ENCODE measurements at regions not wholly inside any gene's neighbourhood (a gene's known extent, or its start where the extent isn't known, plus 50 kb on each side); places are given as distances from the start of the nearest gene placed in this dataset.

GRCh38 chr12:89946518-89947135, 238.0 kb upstream of the ATP2B1 start:
- DNase-seq = no peak

GRCh38 chr12:89945123-89945522, 236.5 kb upstream of the ATP2B1 start:
- no peak for DNase-seq

- DNase-seq = no peak
These were observed 234.8 kb upstream of the ATP2B1 start for GRCh38 chr12:89943463-89943862.

GRCh38 chr12:89941436-89941835, 232.8 kb upstream of the ATP2B1 start:
- no peak for DNase-seq

GRCh38 chr12:89939522-89940215, 231.0 kb upstream of the ATP2B1 start:
- DNase-seq = no peak

- no peak for DNase-seq
These were observed 228.0 kb upstream of the ATP2B1 start for GRCh38 chr12:89936631-89937030.

- no peak for DNase-seq
These were observed 227.2 kb upstream of the ATP2B1 start for GRCh38 chr12:89935850-89936249.

- no peak for DNase-seq
These were observed 225.3 kb upstream of the ATP2B1 start for GRCh38 chr12:89933911-89934310.

GRCh38 chr12:89932954-89933353, 224.3 kb upstream of the ATP2B1 start:
- DNase-seq = no peak

GRCh38 chr12:89928467-89928866, 219.8 kb upstream of the ATP2B1 start:
- DNase-seq = no peak

GRCh38 chr12:89927226-89927698, 218.6 kb upstream of the ATP2B1 start:
- DNase-seq = no peak

GRCh38 chr12:89924191-89924590, 215.6 kb upstream of the ATP2B1 start:
- no peak for DNase-seq

- DNase-seq = no peak
These were observed 214.5 kb upstream of the ATP2B1 start for GRCh38 chr12:89923091-89923490.

GRCh38 chr12:89920866-89921265, 212.2 kb upstream of the ATP2B1 start:
- no peak for DNase-seq

GRCh38 chr12:89919241-89919906, 210.7 kb upstream of the ATP2B1 start:
- DNase-seq = no peak

- DNase-seq = no peak
These were observed 209.7 kb upstream of the ATP2B1 start for GRCh38 chr12:89918172-89918846.

GRCh38 chr12:89909753-89910152, 201.1 kb upstream of the ATP2B1 start:
- DNase-seq = no peak

GRCh38 chr12:89907659-89908058, 199.0 kb upstream of the ATP2B1 start:
- no peak for DNase-seq

GRCh38 chr12:89906824-89907223, 198.2 kb upstream of the ATP2B1 start:
- no peak for DNase-seq

GRCh38 chr12:89906178-89906577, 197.5 kb upstream of the ATP2B1 start:
- DNase-seq = no peak

GRCh38 chr12:89901906-89902642, 193.4 kb upstream of the ATP2B1 start:
- DNase-seq = no peak

- DNase-seq = no peak
These were observed 192.7 kb upstream of the ATP2B1 start for GRCh38 chr12:89901319-89901718.

- DNase-seq = no peak
These were observed 191.0 kb upstream of the ATP2B1 start for GRCh38 chr12:89899651-89900050.
